ENCODE measurements at regions not wholly inside any gene's neighbourhood (a gene's known extent, or its start where the extent isn't known, plus 50 kb on each side); places are given as distances from the start of the nearest gene placed in this dataset.

GRCh38 chr1:232891656-232892317 lies 58.6 kb upstream of the NTPCR start:
- intact Hi-C loops (cut with DNase I) = no loop called here
- H3K9me3 ChIP-seq = no peaks in the 10 kb centered on the region
- no peaks in the 10 kb centered on the region for H3K36me3 ChIP-seq
- TF ChIP-seq CTCF (IDR thresholded peaks at IDR 0.05) = no peak
- no peak for TF ChIP-seq POLR2A (IDR thresholded peaks at IDR 0.05)
- TF ChIP-seq POLR2AphosphoS5 (IDR thresholded peaks at IDR 0.05; ENCODE audit: insufficient read depth in 1 of 2, low read depth in 1 of 2) = no peak
- H3K27me3 ChIP-seq = no peaks in the 10 kb centered on the region
- H3K4me1 ChIP-seq = no peaks in the 10 kb centered on the region
- DNase-seq (ENCODE audit: extremely low spot score in 2 of 2) = no peak
- no peak overlapping the region for H3K4me3 ChIP-seq
- H3K27ac ChIP-seq = no peak overlapping the region

- Histone ChIP-seq H3K27me3 (no peaks in the 10 kb centered on the region), H3K36me3 (no peaks in the 10 kb centered on the region), H3K4me1 (no peaks in the 10 kb centered on the region), H3K9me3 (no peaks in the 10 kb centered on the region), H3K4me3 (no peak overlapping the region), H3K27ac (no peak overlapping the region)
- TF ChIP-seq POLR2AphosphoS5 (IDR thresholded peaks at IDR 0.05; ENCODE audit: insufficient read depth in 1 of 2, low read depth in 1 of 2) = no peak
- TF ChIP-seq POLR2A (IDR thresholded peaks at IDR 0.05) = no peak
- TF ChIP-seq CTCF (IDR thresholded peaks at IDR 0.05) = no peak
- intact Hi-C loops (cut with DNase I) = no loop called here
- DNase-seq (ENCODE audit: extremely low spot score in 2 of 2) = no peak
Measured at GRCh38 chr1:232893481-232894313, 56.7 kb upstream of the NTPCR start.

GRCh38 chr1:232894436-232894835 lies 56.0 kb upstream of the NTPCR start:
- intact Hi-C loops (cut with DNase I) = no loop called here

GRCh38 chr1:232897949-232898465 lies 52.4 kb upstream of the NTPCR start:
- TF ChIP-seq CTCF (IDR thresholded peaks at IDR 0.05) (no peak), POLR2AphosphoS5 (IDR thresholded peaks at IDR 0.05; ENCODE audit: insufficient read depth in 1 of 2, low read depth in 1 of 2) (no peak), POLR2A (IDR thresholded peaks at IDR 0.05) (no peak)
- H3K27me3 ChIP-seq = no peaks in the 10 kb centered on the region
- DNase-seq (ENCODE audit: extremely low spot score in 2 of 2) = no peak
- H3K36me3 ChIP-seq = no peaks in the 10 kb centered on the region
- H3K27ac ChIP-seq = no peak overlapping the region
- no peaks in the 10 kb centered on the region for H3K9me3 ChIP-seq
- H3K4me3 ChIP-seq = no peak overlapping the region
- H3K4me1 ChIP-seq = no peaks in the 10 kb centered on the region
- intact Hi-C loops (cut with DNase I) = no loop called here

More at GRCh38 chr1:232894436-232894835, 56.0 kb upstream of the NTPCR start:
- Histone ChIP-seq H3K4me1 (no peaks in the 10 kb centered on the region), H3K9me3 (no peaks in the 10 kb centered on the region), H3K27ac (no peak overlapping the region), H3K4me3 (no peak overlapping the region), H3K27me3 (no peaks in the 10 kb centered on the region), H3K36me3 (no peaks in the 10 kb centered on the region)
- TF ChIP-seq CTCF (IDR thresholded peaks at IDR 0.05) (no peak), POLR2AphosphoS5 (IDR thresholded peaks at IDR 0.05; ENCODE audit: insufficient read depth in 1 of 2, low read depth in 1 of 2) (no peak), POLR2A (IDR thresholded peaks at IDR 0.05) (no peak)
- no peak for DNase-seq (ENCODE audit: extremely low spot score in 2 of 2)

Data from vagina (tissue), 2 donors.